ENCODE measurements at regions not wholly inside any gene's neighbourhood (a gene's known extent, or its start where the extent isn't known, plus 50 kb on each side); places are given as distances from the start of the nearest gene placed in this dataset.

- no peak for TF ChIP-seq EZH2 (IDR thresholded peaks at IDR 0.05)
- TF ChIP-seq POLR2AphosphoS5 (IDR thresholded peaks at IDR 0.05; ENCODE audit: borderline replicate concordance, low read depth, low read length) = no peak
Measured at GRCh38 chr4:13250263-13250662, 233.9 kb downstream of the RAB28 start.
